Endothelial cell of umbilical vein (primary cell): ENCODE measurements at regions not wholly inside any gene's neighbourhood (a gene's known extent, or its start where the extent isn't known, plus 50 kb on each side); places are given as distances from the start of the nearest gene placed in this dataset.

Source experiments
- BruUV-seq: library from RNA; stranded (reverse); fragments of 400-500 nt; replicated peaks from 2 replicates; lab custom pipeline; 2021; lab: Mats Ljungman, UMichigan
- CTCF ChIA-PET: fragments of 300-600, 350-600 bp; sonication (Branson Sonifier 250); formaldehyde crosslinking; loops from one replicate; lab custom pipeline; 2021; ENCODE audit warnings: antibody characterized with exemption, inconsistent platforms; lab: Charles Lee
- POLR2A ChIA-PET: fragments of 300-600, 350-600 bp; sonication (Branson Sonifier 250); formaldehyde crosslinking; loops from one replicate; lab custom pipeline; 2021; ENCODE audit warnings: antibody characterized with exemption, inconsistent platforms; lab: Charles Lee
- DNase-seq: peaks from one replicate; pipeline ENCODE4 v3.0.0-alpha.2; 2011; ENCODE audit warnings: low read depth, low spot score
- FAIRE-seq: peaks from 2 replicates; lab custom pipeline; 2011; peaks lifted over from hg19 to GRCh38; lab: Jason Lieb, UNC
- H2AFZ ChIP-seq: 2 replicates; pipeline ENCODE4 v1.6.0; 2012; ENCODE audit warnings: low read depth, low read length, control low read depth, inconsistent platforms
- H3K27ac ChIP-seq: 2 replicates; pipeline ENCODE4 v1.5.1; 2011; ENCODE audit warnings: low read depth, mild to moderate bottlenecking, control low read depth, low read length, moderate library complexity; ENCODE audit not compliant: insufficient read depth
- H3K27me3 ChIP-seq, 2 experiments: 2 replicates each; pipeline versions ENCODE4 v1.6.0 to v1.6.1; 2011; ENCODE audit warnings: low read length in 2 of 2, mixed read lengths in 1 of 2; ENCODE audit not compliant: control insufficient read depth in 2 of 2, insufficient read depth in 2 of 2
- H3K36me3 ChIP-seq, 2 experiments: 2 replicates in 1 of 2; 3 replicates in 1 of 2; pipeline ENCODE4 v1.5.1; 2011; ENCODE audit warnings: low read length in 2 of 2, mild to moderate bottlenecking in 1 of 2, moderate library complexity in 1 of 2; ENCODE audit not compliant: control insufficient read depth in 2 of 2, insufficient read depth in 2 of 2; ENCODE audit errors: extremely low read depth in 1 of 2
- H3K4me1 ChIP-seq: 3 replicates; pipeline ENCODE4 v1.5.1; 2011; ENCODE audit warnings: mild to moderate bottlenecking, low read length; ENCODE audit not compliant: control insufficient read depth, insufficient read depth; ENCODE audit errors: extremely low read depth
- H3K4me2 ChIP-seq: 2 replicates; pipeline ENCODE4 v1.6.1; 2011; ENCODE audit warnings: low read length, control low read depth, mixed read lengths; ENCODE audit not compliant: insufficient read depth
- H3K4me3 ChIP-seq, 3 experiments: fragments of 200-600 bp in 1 of 3; sonication (generic), shearing (Covaris generic) in 1 of 3; replicated peaks in 1 of 3; 2 replicates each; pipeline ENCODE4 v1.5.1; 2011 to 2016; ENCODE audit warnings: control low read depth in 3 of 3, low read length in 3 of 3, mild to moderate bottlenecking in 2 of 3, inconsistent platforms in 1 of 3, low read depth in 1 of 3, moderate library complexity in 1 of 3; ENCODE audit not compliant: insufficient read depth in 1 of 3
- H3K79me2 ChIP-seq: 2 replicates; pipeline ENCODE4 v1.6.0; 2012; ENCODE audit warnings: low read length, inconsistent platforms; ENCODE audit not compliant: control insufficient read depth, insufficient read depth
- H3K9ac ChIP-seq: replicated peaks from 2 replicates; pipeline ENCODE3; 2011; ENCODE audit warnings: low read length, control low read depth; ENCODE audit not compliant: insufficient read depth; ENCODE audit errors: extremely low read depth
- H3K9me1 ChIP-seq: replicated peaks from 3 replicates; pipeline ENCODE4 v1.6.0; 2011; ENCODE audit warnings: mild to moderate bottlenecking, low read length; ENCODE audit not compliant: control insufficient read depth, insufficient read depth; ENCODE audit errors: extremely low read depth
- H3K9me3 ChIP-seq: replicated peaks from 2 replicates; pipeline ENCODE4 v1.5.1; 2012; ENCODE audit warnings: low read length, inconsistent platforms; ENCODE audit not compliant: control insufficient read depth, insufficient read depth
- H4K20me1 ChIP-seq: replicated peaks from 2 replicates; pipeline ENCODE3; 2011; ENCODE audit warnings: mild to moderate bottlenecking, low read length; ENCODE audit not compliant: control insufficient read depth, insufficient read depth; ENCODE audit errors: extremely low read depth
- CTCF ChIP-seq, 2 donors: IDR thresholded peaks; 1 replicate in 1 of 2; 2 replicates in 1 of 2; pipeline ENCODE4 v1.5.1; 2011; ENCODE audit warnings: low read length in 2 of 2, mild to moderate bottlenecking in 2 of 2, moderate library complexity in 2 of 2, control low read depth in 1 of 2, inconsistent platforms in 1 of 2, low read depth in 1 of 2; ENCODE audit not compliant: insufficient read depth in 1 of 2; ENCODE audit errors: extremely low read depth in 1 of 2
- EZH2 ChIP-seq: IDR thresholded peaks from 2 replicates; pipeline ENCODE4 v1.6.1; 2012; ENCODE audit warnings: borderline replicate concordance, low read depth, mild to moderate bottlenecking, moderate library complexity, low read length, inconsistent platforms; ENCODE audit not compliant: severe bottlenecking
- FOS ChIP-seq: IDR thresholded peaks from 2 replicates; pipeline ENCODE4 v1.6.1; 2011; ENCODE audit warnings: mild to moderate bottlenecking, low read length, moderate library complexity, borderline replicate concordance; ENCODE audit not compliant: insufficient read depth
- GATA2 ChIP-seq: IDR thresholded peaks from 2 replicates; pipeline ENCODE4 v1.7.0; 2011; ENCODE audit warnings: low read depth, mild to moderate bottlenecking, moderate library complexity, mixed read lengths, low read length; ENCODE audit not compliant: insufficient read length, insufficient read depth
- JUN ChIP-seq: IDR thresholded peaks from 2 replicates; pipeline ENCODE4 v1.6.1; 2011; ENCODE audit warnings: borderline replicate concordance, low read depth; ENCODE audit not compliant: insufficient read length, insufficient read depth
- MAX ChIP-seq: IDR thresholded peaks from 2 replicates; pipeline ENCODE4 v1.6.1; 2011; ENCODE audit not compliant: insufficient read depth, insufficient read length
- MYC ChIP-seq: IDR thresholded peaks from one replicate; pipeline ENCODE4 v1.6.1; 2011; ENCODE audit warnings: mild to moderate bottlenecking, low read depth, low read length
- POLR2A ChIP-seq: IDR thresholded peaks from 2 replicates; pipeline ENCODE4 v1.6.1; 2012; ENCODE audit warnings: low read depth, mild to moderate bottlenecking, control low read depth, low read length
- POLR2AphosphoS5 ChIP-seq: IDR thresholded peaks from 2 replicates; pipeline ENCODE4 v1.6.1; 2012; ENCODE audit warnings: low read depth, mild to moderate bottlenecking, control low read depth, low read length, moderate library complexity; ENCODE audit not compliant: insufficient read depth
- dilution Hi-C: fragments of 300-500 bp; cut with MboI; formaldehyde crosslinking; loops from one replicate; pipeline ENCODE4 v1.15.0; 2019; ENCODE audit warnings: low sequenced_read_pairs; ENCODE audit not compliant: extremely low pct_ligation_motif_present
- intact Hi-C: fragments of 100-400 bp; cut with micrococcal nuclease; formaldehyde crosslinking; loops from one replicate; pipeline ENCODE4 v1.10.0; 2022

GRCh38 chr4:180940680-180941079, 1302.5 kb upstream of the TENM3 start:
- TF ChIP-seq EZH2, result no peak
- TF ChIP-seq JUN, result no peak
- no peak for TF ChIP-seq GATA2
- no peak for TF ChIP-seq MYC
- TF ChIP-seq FOS, result no peak
- TF ChIP-seq CTCF (IDR thresholded peaks at IDR 0.05; ENCODE audit: extremely low read depth in 1 of 2, insufficient read depth in 1 of 2, low read depth in 1 of 2, low read length in 2 of 2), result no peak
- TF ChIP-seq MAX, result no peak
- TF ChIP-seq POLR2A, result no peak
- TF ChIP-seq POLR2AphosphoS5, result no peak
- no peaks in the 10 kb centered on the region for H3K4me1 ChIP-seq
- dilution Hi-C loops (no loop called here), intact Hi-C loops (no loop called here)
- no peaks in the 10 kb centered on the region for H4K20me1 ChIP-seq
- H3K79me2 ChIP-seq, result no peaks in the 10 kb centered on the region
- no peak overlapping the region for H3K4me3 ChIP-seq
- CTCF ChIA-PET, result no interaction called here
- no peak for DNase-seq
- H3K27ac ChIP-seq, result no peak overlapping the region
- no peaks in the 10 kb centered on the region for H3K27me3 ChIP-seq
- POLR2A ChIA-PET, result no interaction called here
- no peak overlapping the region for H3K4me2 ChIP-seq
- H3K36me3 ChIP-seq, result no peaks in the 10 kb centered on the region
- no peak for FAIRE-seq
- H3K9me1 ChIP-seq, result no peaks in the 10 kb centered on the region
- BruUV-seq, result no TSS peak
- H3K9me3 ChIP-seq, result peaks cover 5% of the 10 kb centered on the region
- H2AFZ ChIP-seq, result no peak overlapping the region
- H3K9ac ChIP-seq, result no peak overlapping the region
